ENCODE measurements at regions not wholly inside any gene's neighbourhood (a gene's known extent, or its start where the extent isn't known, plus 50 kb on each side); places are given as distances from the start of the nearest gene placed in this dataset.

DNA sequence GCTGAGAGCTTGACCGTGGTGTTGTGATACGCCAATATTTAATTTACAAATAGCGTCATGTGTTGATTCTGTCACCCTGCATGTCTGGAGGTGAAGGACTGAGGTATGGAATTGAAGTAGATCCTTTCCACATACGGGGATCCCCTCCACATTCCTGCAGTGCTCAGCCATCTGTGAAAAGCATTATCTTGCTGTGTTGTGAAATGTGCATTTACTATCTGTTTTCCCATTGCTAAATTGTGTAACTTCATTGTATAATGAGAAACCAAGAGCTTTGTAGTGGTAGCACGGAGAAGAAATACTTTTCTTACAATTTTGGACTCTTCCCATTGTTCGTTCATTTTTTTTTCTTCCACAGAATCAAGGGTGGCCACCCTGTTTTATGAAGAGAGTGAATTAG lies 577.3 kb upstream of the ZP4 start:
- ChIA-PET POLR2A (no interaction called here), CTCF (interaction anchor here (0.7 kb wide), 1 partner anchor 389 kb away, joined by 3 read pairs; no protein-coding TSS in a partner anchor)
- H3K4me1 ChIP-seq (ENCODE audit: control insufficient read depth, insufficient read depth, low read length), result no peaks in the 10 kb centered on the region
- no peaks in the 10 kb centered on the region for H3K9me3 ChIP-seq (ENCODE audit: control insufficient read depth, insufficient read depth, low read depth, low read length)
- H3K36me3 ChIP-seq (ENCODE audit: control insufficient read depth in 2 of 2, insufficient read depth in 1 of 2, low read length in 2 of 2), result no peaks in the 10 kb centered on the region
- no peak overlapping the region for H3K4me3 ChIP-seq (ENCODE audit: low read depth, low read length)
- no peak overlapping the region for H3K27ac ChIP-seq (ENCODE audit: extremely low read depth, low read depth, low read length)
- TF ChIP-seq, protein P1, sequence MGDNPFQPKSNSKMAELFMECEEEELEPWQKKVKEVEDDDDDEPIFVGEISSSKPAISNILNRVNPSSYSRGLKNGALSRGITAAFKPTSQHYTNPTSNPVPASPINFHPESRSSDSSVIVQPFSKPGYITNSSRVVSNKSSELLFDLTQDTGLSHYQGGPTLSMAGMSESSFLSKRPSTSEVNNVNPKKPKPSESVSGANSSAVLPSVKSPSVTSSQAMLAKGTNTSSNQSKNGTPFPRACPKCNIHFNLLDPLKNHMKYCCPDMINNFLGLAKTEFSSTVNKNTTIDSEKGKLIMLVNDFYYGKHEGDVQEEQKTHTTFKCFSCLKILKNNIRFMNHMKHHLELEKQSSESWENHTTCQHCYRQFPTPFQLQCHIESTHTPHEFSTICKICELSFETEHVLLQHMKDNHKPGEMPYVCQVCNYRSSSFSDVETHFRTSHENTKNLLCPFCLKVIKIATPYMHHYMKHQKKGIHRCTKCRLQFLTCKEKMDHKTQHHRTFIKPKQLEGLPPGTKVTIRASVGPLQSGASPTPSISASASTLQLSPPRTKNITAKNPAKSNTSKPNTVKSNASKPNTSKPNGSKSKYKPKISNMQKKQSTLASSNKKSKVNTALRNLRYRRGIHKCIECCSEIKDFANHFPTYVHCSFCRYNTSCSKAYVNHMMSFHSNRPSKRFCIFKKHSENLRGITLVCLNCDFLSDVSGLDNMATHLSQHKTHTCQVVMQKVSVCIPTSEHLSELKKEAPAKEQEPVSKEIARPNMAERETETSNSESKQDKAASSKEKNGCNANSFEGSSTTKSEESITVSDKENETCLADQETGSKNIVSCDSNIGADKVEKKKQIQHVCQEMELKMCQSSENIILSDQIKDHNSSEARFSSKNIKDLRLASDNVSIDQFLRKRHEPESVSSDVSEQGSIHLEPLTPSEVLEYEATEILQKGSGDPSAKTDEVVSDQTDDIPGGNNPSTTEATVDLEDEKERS (tag by site-specific recombination; IDR thresholded peaks at IDR 0.05), result no peak
- TF ChIP-seq, protein P2, sequence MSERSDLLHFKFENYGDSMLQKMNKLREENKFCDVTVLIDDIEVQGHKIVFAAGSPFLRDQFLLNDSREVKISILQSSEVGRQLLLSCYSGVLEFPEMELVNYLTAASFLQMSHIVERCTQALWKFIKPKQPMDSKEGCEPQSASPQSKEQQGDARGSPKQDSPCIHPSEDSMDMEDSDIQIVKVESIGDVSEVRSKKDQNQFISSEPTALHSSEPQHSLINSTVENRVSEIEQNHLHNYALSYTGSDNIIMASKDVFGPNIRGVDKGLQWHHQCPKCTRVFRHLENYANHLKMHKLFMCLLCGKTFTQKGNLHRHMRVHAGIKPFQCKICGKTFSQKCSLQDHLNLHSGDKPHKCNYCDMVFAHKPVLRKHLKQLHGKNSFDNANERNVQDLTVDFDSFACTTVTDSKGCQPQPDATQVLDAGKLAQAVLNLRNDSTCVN (tag by site-specific recombination; optimal IDR thresholded peaks at IDR 0.05), result no peak

DNA sequence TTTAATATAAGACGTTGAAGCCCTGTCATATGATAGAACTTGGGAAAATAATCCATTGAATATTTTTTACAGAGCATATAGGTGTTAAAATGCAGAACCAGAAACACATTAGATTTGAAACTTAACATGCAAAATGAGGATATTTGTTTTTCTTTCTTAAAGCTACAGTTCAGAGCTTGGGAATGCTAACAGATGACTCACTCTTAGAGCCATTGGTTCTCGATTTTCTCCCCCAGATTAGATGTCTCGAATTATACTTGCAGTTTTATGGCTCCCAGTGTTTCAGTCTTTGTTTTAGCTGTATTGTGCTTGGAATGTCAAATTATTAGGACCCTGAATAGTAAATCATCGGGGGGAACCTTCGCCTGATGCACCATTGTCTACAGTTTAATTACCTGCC lies 575.7 kb upstream of the ZP4 start:
- Histone ChIP-seq H3K4me1 (ENCODE audit: control insufficient read depth, insufficient read depth, low read length) (no peaks in the 10 kb centered on the region), H3K4me3 (ENCODE audit: low read depth, low read length) (no peak overlapping the region), H3K36me3 (ENCODE audit: control insufficient read depth in 2 of 2, insufficient read depth in 1 of 2, low read length in 2 of 2) (no peaks in the 10 kb centered on the region), H3K27ac (ENCODE audit: extremely low read depth, low read depth, low read length) (no peak overlapping the region), H3K9me3 (ENCODE audit: control insufficient read depth, insufficient read depth, low read depth, low read length) (no peaks in the 10 kb centered on the region)
- no peak for TF ChIP-seq ZSCAN23 (tag by site-specific recombination; IDR thresholded peaks at IDR 0.05)
- TF ChIP-seq, protein P3, sequence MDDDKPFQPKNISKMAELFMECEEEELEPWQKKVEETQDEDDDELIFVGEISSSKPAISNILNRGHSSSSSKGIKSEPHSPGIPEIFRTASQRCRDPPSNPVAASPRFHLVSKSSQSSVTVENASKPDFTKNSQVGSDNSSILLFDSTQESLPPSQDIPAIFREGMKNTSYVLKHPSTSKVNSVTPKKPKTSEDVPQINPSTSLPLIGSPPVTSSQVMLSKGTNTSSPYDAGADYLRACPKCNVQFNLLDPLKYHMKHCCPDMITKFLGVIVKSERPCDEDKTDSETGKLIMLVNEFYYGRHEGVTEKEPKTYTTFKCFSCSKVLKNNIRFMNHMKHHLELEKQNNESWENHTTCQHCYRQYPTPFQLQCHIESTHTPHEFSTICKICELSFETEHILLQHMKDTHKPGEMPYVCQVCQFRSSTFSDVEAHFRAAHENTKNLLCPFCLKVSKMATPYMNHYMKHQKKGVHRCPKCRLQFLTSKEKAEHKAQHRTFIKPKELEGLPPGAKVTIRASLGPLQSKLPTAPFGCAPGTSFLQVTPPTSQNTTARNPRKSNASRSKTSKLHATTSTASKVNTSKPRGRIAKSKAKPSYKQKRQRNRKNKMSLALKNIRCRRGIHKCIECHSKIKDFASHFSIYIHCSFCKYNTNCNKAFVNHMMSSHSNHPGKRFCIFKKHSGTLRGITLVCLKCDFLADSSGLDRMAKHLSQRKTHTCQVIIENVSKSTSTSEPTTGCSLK (tag by site-specific recombination; IDR thresholded peaks at IDR 0.05), result no peak
- no peak for TF ChIP-seq ZNF146 (tag by site-specific recombination; IDR thresholded peaks at IDR 0.05)
- no peak for TF ChIP-seq MZF1 (tag by site-specific recombination; IDR thresholded peaks at IDR 0.05; ENCODE audit: borderline replicate concordance)
- no peak for TF ChIP-seq ZNF394 (tag by site-specific recombination; IDR thresholded peaks at IDR 0.05; ENCODE audit: borderline replicate concordance)
- ChIA-PET POLR2A (no interaction called here), CTCF (no interaction called here)

DNA sequence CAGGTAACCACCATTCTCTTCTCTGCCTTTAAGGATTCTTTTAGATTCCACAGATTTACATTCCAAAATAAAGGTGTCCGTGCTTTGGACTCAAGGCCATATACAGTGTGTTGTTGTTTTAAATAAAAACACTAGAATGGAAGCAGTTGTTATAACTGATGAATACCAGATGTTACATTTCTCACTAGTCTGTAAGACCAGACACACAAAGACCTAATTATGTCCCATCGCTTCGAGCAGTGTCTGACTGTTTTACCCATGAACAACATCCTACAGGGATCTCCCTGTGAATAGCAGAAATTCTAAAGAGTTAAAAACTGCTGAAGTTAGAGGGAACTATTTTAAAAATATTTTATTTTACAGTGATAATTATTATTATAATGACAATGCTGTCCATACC lies 574.7 kb upstream of the ZP4 start:
- Histone ChIP-seq H3K4me3 (ENCODE audit: low read depth, low read length) (no peak overlapping the region), H3K9me3 (ENCODE audit: control insufficient read depth, insufficient read depth, low read depth, low read length) (no peaks in the 10 kb centered on the region), H3K36me3 (ENCODE audit: control insufficient read depth in 2 of 2, insufficient read depth in 1 of 2, low read length in 2 of 2) (no peaks in the 10 kb centered on the region), H3K27ac (ENCODE audit: extremely low read depth, low read depth, low read length) (no peak overlapping the region), H3K4me1 (ENCODE audit: control insufficient read depth, insufficient read depth, low read length) (no peaks in the 10 kb centered on the region)
- ChIA-PET POLR2A (no interaction called here), CTCF (no interaction called here)
- TF ChIP-seq ZNF223 (tag by site-specific recombination; IDR thresholded peaks at IDR 0.05) (no peak), ZNF138 (tag by site-specific recombination; IDR thresholded peaks at IDR 0.05; ENCODE audit: borderline replicate concordance) (no peak), ZNF292 (tag by site-specific recombination; IDR thresholded peaks at IDR 0.05; ENCODE audit: borderline replicate concordance, low read depth) (no peak), ZNF776 (tag by site-specific recombination; IDR thresholded peaks at IDR 0.05; ENCODE audit: borderline replicate concordance) (no peak), ZNF221 (tag by site-specific recombination; IDR thresholded peaks at IDR 0.05; ENCODE audit: borderline replicate concordance) (no peak), ZNF24 (tag by site-specific recombination; IDR thresholded peaks at IDR 0.05) (no peak), ZSCAN30 (tag by site-specific recombination; IDR thresholded peaks at IDR 0.05) (no peak), ZNF350 (tag by site-specific recombination; IDR thresholded peaks at IDR 0.05) (no peak), ZNF747 (tag by site-specific recombination; IDR thresholded peaks at IDR 0.05) (no peak), ZIC2 (tag by site-specific recombination; IDR thresholded peaks at IDR 0.05) (no peak), BCL11B (tag by site-specific recombination; IDR thresholded peaks at IDR 0.05; ENCODE audit: low read depth) (no peak)
- TF ChIP-seq, protein P4, sequence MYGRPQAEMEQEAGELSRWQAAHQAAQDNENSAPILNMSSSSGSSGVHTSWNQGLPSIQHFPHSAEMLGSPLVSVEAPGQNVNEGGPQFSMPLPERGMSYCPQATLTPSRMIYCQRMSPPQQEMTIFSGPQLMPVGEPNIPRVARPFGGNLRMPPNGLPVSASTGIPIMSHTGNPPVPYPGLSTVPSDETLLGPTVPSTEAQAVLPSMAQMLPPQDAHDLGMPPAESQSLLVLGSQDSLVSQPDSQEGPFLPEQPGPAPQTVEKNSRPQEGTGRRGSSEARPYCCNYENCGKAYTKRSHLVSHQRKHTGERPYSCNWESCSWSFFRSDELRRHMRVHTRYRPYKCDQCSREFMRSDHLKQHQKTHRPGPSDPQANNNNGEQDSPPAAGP (tag by site-specific recombination; IDR thresholded peaks at IDR 0.05), result no peak
- TF ChIP-seq, protein P5, sequence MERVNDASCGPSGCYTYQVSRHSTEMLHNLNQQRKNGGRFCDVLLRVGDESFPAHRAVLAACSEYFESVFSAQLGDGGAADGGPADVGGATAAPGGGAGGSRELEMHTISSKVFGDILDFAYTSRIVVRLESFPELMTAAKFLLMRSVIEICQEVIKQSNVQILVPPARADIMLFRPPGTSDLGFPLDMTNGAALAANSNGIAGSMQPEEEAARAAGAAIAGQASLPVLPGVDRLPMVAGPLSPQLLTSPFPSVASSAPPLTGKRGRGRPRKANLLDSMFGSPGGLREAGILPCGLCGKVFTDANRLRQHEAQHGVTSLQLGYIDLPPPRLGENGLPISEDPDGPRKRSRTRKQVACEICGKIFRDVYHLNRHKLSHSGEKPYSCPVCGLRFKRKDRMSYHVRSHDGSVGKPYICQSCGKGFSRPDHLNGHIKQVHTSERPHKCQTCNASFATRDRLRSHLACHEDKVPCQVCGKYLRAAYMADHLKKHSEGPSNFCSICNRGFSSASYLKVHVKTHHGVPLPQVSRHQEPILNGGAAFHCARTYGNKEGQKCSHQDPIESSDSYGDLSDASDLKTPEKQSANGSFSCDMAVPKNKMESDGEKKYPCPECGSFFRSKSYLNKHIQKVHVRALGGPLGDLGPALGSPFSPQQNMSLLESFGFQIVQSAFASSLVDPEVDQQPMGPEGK (tag by site-specific recombination; IDR thresholded peaks at IDR 0.05), result no peak
